ENCODE measurements at regions not wholly inside any gene's neighbourhood (a gene's known extent, or its start where the extent isn't known, plus 50 kb on each side); places are given as distances from the start of the nearest gene placed in this dataset.
A peak's percentile ranks its signal among the peaks of the same experiment; 100 is the strongest.
"Not testable (repeated sequence)": the region's sequence is repeated elsewhere in the genome, so short reads cannot be mapped to it uniquely, and the experiment has no call there.

DNA sequence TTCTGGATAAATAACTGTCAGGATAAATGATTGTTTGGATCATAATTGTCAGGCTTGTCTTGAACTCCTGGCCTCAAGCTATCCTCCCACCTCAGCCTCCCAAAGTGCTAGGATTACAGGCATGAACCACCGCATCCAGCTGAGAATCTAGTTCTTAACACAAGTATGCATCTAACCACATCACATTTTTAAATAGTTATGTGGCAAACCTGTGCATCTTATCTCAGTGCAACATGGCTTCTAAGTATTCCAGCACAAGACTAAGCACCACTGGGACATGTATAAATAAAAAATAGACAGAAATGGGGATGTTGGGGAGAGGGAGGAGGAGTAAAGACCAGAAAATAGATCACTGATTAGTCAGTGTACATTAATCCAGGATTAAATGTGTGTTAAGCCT, 74.7 kb upstream of the TBL1X start:
- peak; percentile 66 for DNase-seq

DNA sequence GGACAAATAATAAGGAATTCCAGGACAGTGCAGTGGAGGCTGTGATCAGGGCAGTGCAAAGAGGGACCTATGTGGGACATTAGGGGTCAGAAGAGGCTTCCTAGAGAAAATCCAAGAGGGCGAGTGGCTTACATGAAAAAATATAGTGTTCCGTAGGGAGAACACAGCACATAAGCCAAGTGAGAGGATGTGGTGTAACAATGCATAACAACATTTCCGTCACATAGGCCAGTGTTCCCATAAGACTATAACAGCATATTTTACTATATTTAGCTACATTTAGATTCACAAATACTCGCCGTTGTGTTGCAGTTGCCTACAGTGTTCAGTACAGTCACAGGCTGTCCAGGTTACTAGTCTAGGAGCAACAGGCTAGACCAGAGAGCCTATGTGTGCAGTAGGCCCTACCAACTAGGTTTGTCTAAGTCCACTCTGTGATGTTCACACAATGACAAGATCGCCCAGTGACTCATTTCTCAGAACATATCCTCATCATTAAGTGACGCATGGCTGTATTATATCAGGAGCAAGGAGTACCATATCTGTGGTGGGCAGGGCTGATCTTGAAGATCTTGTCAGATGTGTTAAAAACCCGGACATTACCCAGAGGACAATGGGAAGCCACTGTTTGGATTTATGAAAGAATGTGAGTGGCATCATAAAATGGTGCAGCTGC, 74.0 kb upstream of the TBL1X start:
- no peak for DNase-seq

DNA sequence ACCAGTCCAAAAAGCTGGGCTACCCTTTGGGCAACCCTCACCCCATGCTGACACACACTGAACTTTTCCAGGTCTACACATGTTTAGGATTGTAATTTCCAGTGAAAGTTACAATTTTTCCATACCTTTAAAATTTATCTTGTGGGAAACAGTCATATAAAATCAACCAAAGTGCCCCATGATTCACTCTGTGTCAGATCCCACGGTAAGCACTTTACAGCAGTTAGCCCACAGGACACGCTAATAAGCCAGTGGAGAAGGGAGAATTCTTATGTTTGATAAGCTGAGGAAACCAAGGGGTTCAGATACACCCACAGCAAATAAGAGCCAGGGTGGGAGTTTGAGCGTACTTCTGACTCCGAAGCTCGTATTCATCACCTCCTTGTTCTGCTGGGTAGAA, 72.4 kb upstream of the TBL1X start:
- DNase-seq = no peak

DNA sequence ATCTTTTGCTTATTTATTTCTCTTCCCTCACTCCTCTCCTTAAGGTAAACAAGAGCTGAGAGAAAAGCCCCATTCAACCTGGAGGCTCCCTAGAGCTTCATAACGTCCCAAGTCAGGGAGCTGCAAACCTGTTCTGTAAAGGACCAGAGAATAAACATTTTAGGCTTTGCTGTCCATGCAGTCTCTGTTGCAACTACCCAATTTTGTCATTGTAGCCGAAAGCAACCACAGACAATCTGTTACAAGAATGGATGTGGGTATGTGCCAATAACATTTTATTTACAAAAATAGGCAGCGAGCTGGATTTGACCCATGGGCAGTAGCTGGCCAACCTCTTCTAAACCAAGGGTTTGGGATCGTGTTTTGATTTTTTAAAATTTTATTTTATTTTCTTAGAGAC, 71.3 kb upstream of the TBL1X start:
- no peak for DNase-seq

DNA sequence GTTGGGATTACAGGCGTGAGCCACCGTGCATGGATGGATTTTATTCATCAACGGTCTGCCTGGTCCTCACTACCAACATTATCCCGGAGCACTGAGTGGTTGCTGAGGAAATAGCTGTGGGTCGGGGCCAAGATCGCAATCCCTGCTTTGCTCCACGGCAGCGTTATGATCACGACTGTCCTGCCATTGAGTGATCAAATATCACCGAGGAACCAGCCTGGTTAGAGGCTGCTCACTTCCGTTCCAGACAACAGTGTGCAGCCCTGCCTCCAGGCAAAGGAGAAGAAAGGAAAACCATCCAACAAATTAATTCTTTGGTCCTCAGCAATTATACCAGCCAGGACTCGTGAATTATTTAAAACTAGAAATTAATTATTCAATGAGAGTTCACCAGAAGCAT, 70.6 kb upstream of the TBL1X start:
- DNase-seq = no peak

DNA sequence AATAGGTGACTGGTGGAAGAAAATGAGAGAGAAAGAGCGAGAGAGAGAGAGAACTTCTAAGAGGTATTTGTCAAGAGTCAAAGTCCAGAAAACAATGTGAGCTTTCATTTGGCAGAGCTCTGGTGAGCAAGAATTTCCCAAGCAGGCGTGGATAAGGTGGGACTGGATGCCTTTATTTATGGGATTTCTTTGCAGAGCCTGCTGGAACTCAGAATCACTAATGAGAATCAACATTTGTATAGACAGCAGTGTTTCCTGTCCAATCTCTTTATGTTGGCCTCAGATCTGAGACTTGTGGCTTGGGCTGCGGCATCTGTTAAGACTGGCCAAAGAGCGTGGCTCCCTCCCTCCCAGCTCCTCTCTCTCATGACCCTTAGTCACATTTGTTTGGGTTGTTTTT, 67.9 kb upstream of the TBL1X start:
- DNase-seq = no peak

DNA sequence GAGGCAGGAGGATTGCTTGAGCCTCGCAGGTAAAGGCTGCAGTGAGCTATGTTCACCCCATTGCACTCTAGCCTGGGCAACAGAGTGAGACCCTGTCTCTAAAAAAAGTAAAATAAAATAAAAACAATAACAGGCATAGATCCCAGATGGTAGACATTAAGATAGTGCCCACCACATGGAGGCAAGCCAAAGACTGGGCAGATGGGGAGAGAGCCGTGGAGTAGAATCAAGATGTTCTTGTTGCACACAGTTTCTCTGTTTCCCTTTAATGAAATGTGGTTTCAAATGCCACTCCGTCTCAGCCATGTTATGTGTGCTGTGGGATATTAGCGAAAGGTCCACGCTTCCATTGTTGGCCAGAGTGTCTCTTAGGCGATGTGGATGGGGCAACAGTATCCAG, 63.8 kb upstream of the TBL1X start:
- no peak for DNase-seq

DNA sequence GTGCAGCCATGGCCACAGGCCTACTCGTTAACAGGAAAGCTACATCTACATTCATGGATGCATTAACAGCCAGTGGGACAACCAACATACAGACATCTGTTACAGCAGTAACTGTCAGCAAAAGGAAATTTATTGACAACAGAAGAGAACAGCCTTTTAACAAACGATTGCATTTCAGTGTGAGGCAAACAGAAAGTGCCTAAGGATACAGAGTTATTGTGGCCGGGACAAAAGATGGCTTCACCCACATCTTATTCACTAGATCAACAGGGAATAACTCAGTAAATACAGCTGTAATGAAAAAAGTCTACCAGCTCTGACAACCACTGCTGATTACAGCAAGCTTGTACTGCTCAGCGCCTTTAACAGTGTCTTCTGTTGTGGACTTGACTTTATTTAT, 61.5 kb upstream of the TBL1X start:
- DNase-seq = no peak

DNA sequence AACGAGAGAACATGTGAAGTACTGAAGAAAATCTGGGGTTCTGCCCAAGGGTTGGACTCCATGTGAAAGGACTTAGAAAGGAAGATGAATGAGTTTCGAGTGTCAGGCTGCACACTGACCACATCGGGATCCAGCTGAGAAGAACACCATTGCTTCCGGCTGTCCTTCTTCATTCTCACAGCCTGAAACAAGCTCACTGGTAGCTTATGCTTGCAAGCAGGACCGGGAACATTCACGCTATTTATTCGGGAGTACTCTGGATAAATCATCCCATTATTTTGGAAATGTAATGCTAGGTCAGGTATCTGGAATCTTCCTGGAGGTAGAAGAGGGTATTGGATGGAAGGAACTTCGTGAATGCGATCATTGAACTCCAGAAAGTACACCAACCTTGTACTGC, 59.2 kb upstream of the TBL1X start:
- DNase-seq = not testable (repeated sequence)

DNA sequence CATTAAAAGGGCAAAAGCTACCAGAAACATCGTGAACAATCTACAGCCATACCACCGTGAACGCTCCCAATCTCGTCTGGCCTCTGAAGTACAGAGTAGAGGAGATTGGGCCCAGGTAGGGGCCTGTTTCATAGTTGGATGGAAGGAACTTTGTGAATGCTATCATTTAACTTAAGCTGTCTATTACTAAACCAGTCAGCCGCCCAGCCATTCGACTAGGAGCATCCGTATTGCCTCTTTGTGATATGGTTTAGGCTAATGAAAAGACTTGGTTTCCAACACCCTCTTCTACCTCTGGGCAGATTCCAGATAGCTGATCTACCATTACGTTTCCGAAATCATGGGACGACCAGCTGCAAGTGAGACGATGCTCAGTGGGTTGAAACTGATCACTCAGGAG, 54.0 kb upstream of the TBL1X start:
- not testable (repeated sequence) for DNase-seq

DNA sequence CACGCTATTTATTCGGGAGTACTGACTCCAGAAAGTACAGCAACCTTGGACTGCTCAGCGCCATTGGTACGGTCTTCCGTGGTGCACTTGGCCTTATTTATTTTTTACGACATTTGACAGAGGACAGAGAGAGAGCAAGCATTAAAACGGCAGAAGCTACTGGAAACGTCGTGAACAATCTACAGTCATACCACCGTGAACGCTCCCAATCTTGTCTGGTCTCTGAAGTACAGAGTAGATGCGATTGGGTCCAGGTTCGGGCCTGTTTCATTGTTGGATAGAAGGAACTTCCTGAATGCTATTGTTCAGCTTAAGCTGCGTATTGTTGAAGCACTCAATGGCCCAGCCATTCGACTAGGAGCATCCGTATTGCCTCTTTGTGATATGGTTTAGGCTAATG, 53.2 kb upstream of the TBL1X start:
- not testable (repeated sequence) for DNase-seq

DNA sequence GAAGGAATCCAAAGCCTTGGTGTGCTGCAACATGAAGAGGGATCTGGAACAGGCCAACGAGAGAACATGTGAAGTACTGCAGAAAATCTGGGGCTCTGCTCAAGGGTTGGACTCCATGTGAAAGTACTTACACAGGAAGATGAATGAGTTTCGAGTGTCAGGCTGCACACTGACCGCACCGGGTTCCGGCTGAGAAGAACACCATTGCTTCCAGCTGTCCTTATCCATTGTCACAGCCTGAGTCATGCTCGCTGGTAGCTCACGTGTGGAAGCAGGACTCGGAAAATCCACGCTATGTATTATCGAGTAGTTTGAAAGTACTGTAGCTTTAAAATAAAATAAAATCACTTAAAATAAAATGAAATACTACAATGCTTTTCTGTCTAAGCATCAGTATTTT, 50.4 kb upstream of the TBL1X start:
- DNase-seq = no peak

Data from NCI-H82 (cell line).